ENCODE measurements at regions not wholly inside any gene's neighbourhood (a gene's known extent, or its start where the extent isn't known, plus 50 kb on each side); places are given as distances from the start of the nearest gene placed in this dataset.

GRCh38 chr15:67991706-67992105, 62.4 kb upstream of the PIAS1 start:
- H3K14ac ChIP-seq (ENCODE audit: insufficient read depth, low read length): no peak overlapping the region
- no peaks in the 10 kb centered on the region for H3K9me3 ChIP-seq (ENCODE audit: control insufficient read depth, low read depth, low read length)
- no peak overlapping the region for H2BK5ac ChIP-seq (ENCODE audit: insufficient read length, low read length)
- H3K4me1 ChIP-seq (ENCODE audit: insufficient read depth, low read length): no peaks in the 10 kb centered on the region
- no peak overlapping the region for H2BK12ac ChIP-seq (ENCODE audit: insufficient read length, low read depth, low read length)
- H4K20me1 ChIP-seq (ENCODE audit: control insufficient read depth, insufficient read depth, insufficient read length): no peaks in the 10 kb centered on the region
- WGBS (ENCODE audit: extremely low coverage, insufficient read length, low lambda C conversion rate): no CpG with 5 or more reads among the region's 2 CpGs
- no peaks in the 10 kb centered on the region for H3K27me3 ChIP-seq (ENCODE audit: insufficient read depth, low read length)
- no peak overlapping the region for H3T11ph ChIP-seq (ENCODE audit: low read length)
- Mint-ChIP-seq H3K27ac (no peak overlapping the region), H3K27me3 (ENCODE audit: low read depth) (peaks cover 11% of the 10 kb centered on the region), H3K9me3 (no peaks in the 10 kb centered on the region), H3K4me1 (no peaks in the 10 kb centered on the region; a peak in 2 of 4 replicates), H3K4me3 (no peak overlapping the region), H3K36me3 (ENCODE audit: insufficient read depth in 1 of 3, low read depth in 3 of 3) (no peaks in the 10 kb centered on the region)
- no peak overlapping the region for H3K9ac ChIP-seq (ENCODE audit: extremely low read depth, insufficient read length, low read length)
- no peak overlapping the region for H3K4ac ChIP-seq (ENCODE audit: low read depth, low read length)
- no peak overlapping the region for H2BK15ac ChIP-seq (ENCODE audit: low read depth, low read length)
- no peak overlapping the region for H3K27ac ChIP-seq (ENCODE audit: insufficient read length, low read depth, low read length)
- H3K56ac ChIP-seq (ENCODE audit: insufficient read length, low read depth, low read length): no peak overlapping the region
- no peak overlapping the region for H4K91ac ChIP-seq (ENCODE audit: insufficient read length, low read depth, low read length)
- TF ChIP-seq, protein P1, sequence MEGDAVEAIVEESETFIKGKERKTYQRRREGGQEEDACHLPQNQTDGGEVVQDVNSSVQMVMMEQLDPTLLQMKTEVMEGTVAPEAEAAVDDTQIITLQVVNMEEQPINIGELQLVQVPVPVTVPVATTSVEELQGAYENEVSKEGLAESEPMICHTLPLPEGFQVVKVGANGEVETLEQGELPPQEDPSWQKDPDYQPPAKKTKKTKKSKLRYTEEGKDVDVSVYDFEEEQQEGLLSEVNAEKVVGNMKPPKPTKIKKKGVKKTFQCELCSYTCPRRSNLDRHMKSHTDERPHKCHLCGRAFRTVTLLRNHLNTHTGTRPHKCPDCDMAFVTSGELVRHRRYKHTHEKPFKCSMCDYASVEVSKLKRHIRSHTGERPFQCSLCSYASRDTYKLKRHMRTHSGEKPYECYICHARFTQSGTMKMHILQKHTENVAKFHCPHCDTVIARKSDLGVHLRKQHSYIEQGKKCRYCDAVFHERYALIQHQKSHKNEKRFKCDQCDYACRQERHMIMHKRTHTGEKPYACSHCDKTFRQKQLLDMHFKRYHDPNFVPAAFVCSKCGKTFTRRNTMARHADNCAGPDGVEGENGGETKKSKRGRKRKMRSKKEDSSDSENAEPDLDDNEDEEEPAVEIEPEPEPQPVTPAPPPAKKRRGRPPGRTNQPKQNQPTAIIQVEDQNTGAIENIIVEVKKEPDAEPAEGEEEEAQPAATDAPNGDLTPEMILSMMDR (conservative IDR thresholded peaks at IDR 0.05): no peak
- no peak overlapping the region for H3K18ac ChIP-seq (ENCODE audit: insufficient read length, low read depth, low read length)
- H3K4me2 ChIP-seq (ENCODE audit: insufficient read depth, insufficient read length, low read length): no peak overlapping the region
- H3K79me1 ChIP-seq (ENCODE audit: insufficient read depth, low read depth, low read length, poor library complexity, severe bottlenecking): no peaks in the 10 kb centered on the region
- H2AK5ac ChIP-seq (ENCODE audit: insufficient read length, low read length): no peak overlapping the region
- no peak for DNase-seq
- H3K79me2 ChIP-seq (ENCODE audit: insufficient read depth, low read length): no peaks in the 10 kb centered on the region
- H3K23me2 ChIP-seq (ENCODE audit: insufficient read length, low read depth, low read length, poor library complexity, severe bottlenecking): no peaks in the 10 kb centered on the region
- H2BK120ac ChIP-seq (ENCODE audit: low read depth, low read length, poor library complexity, severe bottlenecking): no peak overlapping the region
- no peak overlapping the region for H4K8ac ChIP-seq (replicated peaks; ENCODE audit: insufficient read length, low read depth, low read length)
- no peak overlapping the region for H4K5ac ChIP-seq (ENCODE audit: insufficient read length, low read depth, low read length)
- H3K23ac ChIP-seq (ENCODE audit: insufficient read length, low read depth, low read length): no peak overlapping the region
- no peak overlapping the region for H2AFZ ChIP-seq (ENCODE audit: low read length)
- no peak overlapping the region for H2BK20ac ChIP-seq (ENCODE audit: low read depth, low read length, poor library complexity, severe bottlenecking)
